Endodermal cell (in vitro differentiated cells): ENCODE measurements at regions not wholly inside any gene's neighbourhood (a gene's known extent, or its start where the extent isn't known, plus 50 kb on each side); places are given as distances from the start of the nearest gene placed in this dataset.

ENCODE experiments used
- DNase-seq: peaks from one replicate; pipeline ENCODE4 v3.0.0-alpha.2; 2017
- H3K27ac ChIP-seq: 2 replicates; pipeline ENCODE4 v1.5.1; 2013; ENCODE audit warnings: mild to moderate bottlenecking, low read depth, low read length, moderate library complexity
- H3K27me3 ChIP-seq: 2 replicates; pipeline ENCODE4 v1.6.1; 2013; ENCODE audit warnings: mild to moderate bottlenecking, low read length, moderate library complexity; ENCODE audit not compliant: insufficient read depth, control insufficient read depth, poor library complexity, severe bottlenecking
- H3K36me3 ChIP-seq: 2 replicates; pipeline ENCODE4 v1.7.0; 2013; ENCODE audit warnings: mild to moderate bottlenecking, low read length, moderate library complexity; ENCODE audit not compliant: control insufficient read depth, insufficient read depth
- H3K4me1 ChIP-seq: one replicate; pipeline ENCODE4 v1.7.0; 2013; ENCODE audit warnings: low read length; ENCODE audit not compliant: control insufficient read depth, insufficient read depth
- H3K4me3 ChIP-seq: 2 replicates; pipeline ENCODE4 v1.5.1; 2013; ENCODE audit warnings: mild to moderate bottlenecking, low read length, moderate library complexity
- H3K9ac ChIP-seq: 2 replicates; pipeline ENCODE4 v1.6.1; 2013; ENCODE audit warnings: mild to moderate bottlenecking, low read length, moderate library complexity; ENCODE audit not compliant: poor library complexity, severe bottlenecking; ENCODE audit errors: extremely low read depth
- H3K9me3 ChIP-seq: 2 replicates; pipeline ENCODE4 v1.6.1; 2013; ENCODE audit warnings: mild to moderate bottlenecking, low read length, moderate library complexity; ENCODE audit not compliant: control insufficient read depth
- H3K27ac Mint-ChIP-seq: 2 replicates; pipeline ENCODE4 v1.8.0; 2020; ENCODE audit warnings: mixed read lengths
- H3K27me3 Mint-ChIP-seq: 2 replicates; pipeline ENCODE4 v1.8.0; 2021; ENCODE audit warnings: mild to moderate bottlenecking, mixed read lengths; ENCODE audit not compliant: insufficient read depth
- H3K36me3 Mint-ChIP-seq: 2 replicates; pipeline ENCODE4 v1.8.0; 2020; ENCODE audit warnings: low read depth, mixed read lengths
- H3K4me1 Mint-ChIP-seq: 2 replicates; pipeline ENCODE4 v1.8.0; 2020; ENCODE audit warnings: mixed read lengths
- H3K4me3 Mint-ChIP-seq: 2 replicates; pipeline ENCODE4 v1.8.0; 2020; ENCODE audit warnings: mild to moderate bottlenecking, moderate library complexity, mixed read lengths
- H3K9me3 Mint-ChIP-seq: 2 replicates; pipeline ENCODE4 v1.8.0; 2020; ENCODE audit warnings: mild to moderate bottlenecking, mixed read lengths
- WGBS, 2 experiments: methylation state at CpG; one replicate each; pipeline versions ENCODE4 v1.1.5 to v1.1.7; 2013; ENCODE audit warnings: missing lambda C conversion rate in 2 of 2, mixed read lengths in 1 of 2; ENCODE audit not compliant: insufficient coverage in 1 of 2, insufficient read length in 1 of 2; 5-methylcytosine and 5-hydroxymethylcytosine counted together
- TF ChIP-seq, protein P1 (sequence below): fragments of 200-600 bp; sonication (generic); conservative IDR thresholded peaks from 2 replicates; pipeline ENCODE4 v1.5.0; 2021; ENCODE audit warnings: antibody characterized with exemption, mild to moderate bottlenecking

- no peaks in the 10 kb centered on the region for H3K27me3 Mint-ChIP-seq
- no peak overlapping the region for H3K27ac ChIP-seq
- H3K27me3 ChIP-seq, result no peaks in the 10 kb centered on the region
- TF ChIP-seq, protein P1, sequence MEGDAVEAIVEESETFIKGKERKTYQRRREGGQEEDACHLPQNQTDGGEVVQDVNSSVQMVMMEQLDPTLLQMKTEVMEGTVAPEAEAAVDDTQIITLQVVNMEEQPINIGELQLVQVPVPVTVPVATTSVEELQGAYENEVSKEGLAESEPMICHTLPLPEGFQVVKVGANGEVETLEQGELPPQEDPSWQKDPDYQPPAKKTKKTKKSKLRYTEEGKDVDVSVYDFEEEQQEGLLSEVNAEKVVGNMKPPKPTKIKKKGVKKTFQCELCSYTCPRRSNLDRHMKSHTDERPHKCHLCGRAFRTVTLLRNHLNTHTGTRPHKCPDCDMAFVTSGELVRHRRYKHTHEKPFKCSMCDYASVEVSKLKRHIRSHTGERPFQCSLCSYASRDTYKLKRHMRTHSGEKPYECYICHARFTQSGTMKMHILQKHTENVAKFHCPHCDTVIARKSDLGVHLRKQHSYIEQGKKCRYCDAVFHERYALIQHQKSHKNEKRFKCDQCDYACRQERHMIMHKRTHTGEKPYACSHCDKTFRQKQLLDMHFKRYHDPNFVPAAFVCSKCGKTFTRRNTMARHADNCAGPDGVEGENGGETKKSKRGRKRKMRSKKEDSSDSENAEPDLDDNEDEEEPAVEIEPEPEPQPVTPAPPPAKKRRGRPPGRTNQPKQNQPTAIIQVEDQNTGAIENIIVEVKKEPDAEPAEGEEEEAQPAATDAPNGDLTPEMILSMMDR, result no peak
- no peak overlapping the region for H3K27ac Mint-ChIP-seq
- peaks cover 7% of the 10 kb centered on the region for H3K4me1 ChIP-seq
- H3K36me3 Mint-ChIP-seq, result no peaks in the 10 kb centered on the region
- no peak overlapping the region for H3K9ac ChIP-seq
- DNase-seq, result no peak
- no peaks in the 10 kb centered on the region for H3K9me3 Mint-ChIP-seq
- H3K4me3 Mint-ChIP-seq, result no peak overlapping the region
- H3K4me3 ChIP-seq, result no peak overlapping the region
- H3K36me3 ChIP-seq, result no peaks in the 10 kb centered on the region
- peaks cover 14% of the 10 kb centered on the region for H3K4me1 Mint-ChIP-seq
- H3K9me3 ChIP-seq, result no peaks in the 10 kb centered on the region
- WGBS, 2 experiments, result 100% methylated on average over 1 of the region's 1 CpG
Measured at GRCh38 chr13:58592786-58593185, 961.2 kb downstream of the PCDH17 start.

DNA sequence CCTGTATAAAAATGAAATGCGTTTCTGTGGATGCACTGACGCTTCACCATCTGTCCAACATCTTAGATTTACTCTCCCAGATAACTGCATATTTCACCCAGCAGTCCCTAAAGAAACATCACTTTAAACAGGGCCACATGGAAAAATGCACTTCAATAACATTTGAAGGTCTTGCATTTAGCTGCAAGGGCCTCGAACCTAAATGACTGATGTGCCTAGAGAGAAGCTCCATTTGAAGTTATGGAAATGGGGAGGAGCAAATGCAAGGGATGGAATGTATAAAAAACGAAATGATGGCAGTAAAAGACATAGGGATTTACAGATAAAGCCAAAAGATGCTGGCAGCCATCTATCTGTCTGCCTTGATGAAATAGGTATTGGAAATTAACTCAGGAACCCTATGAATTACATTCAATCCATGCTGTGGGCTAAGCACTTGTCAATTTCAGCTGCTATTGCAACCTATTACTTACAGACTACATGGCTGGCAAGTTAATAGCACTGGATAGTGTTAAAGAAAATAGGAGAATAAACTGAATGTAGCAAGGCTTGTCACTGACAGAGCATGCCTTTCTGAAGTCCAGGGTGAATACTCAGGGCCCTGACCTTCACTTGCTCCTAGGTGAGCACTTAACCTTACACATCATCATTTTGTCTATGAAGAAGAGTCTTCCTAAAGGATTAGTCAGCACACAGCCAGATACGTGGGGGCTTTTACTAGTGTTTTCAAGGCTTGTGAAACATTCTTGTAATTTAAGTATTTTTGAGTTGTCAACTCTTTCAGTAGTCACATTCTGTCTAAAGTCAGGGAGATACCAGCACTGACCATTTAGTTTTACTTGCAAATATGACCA is 963.4 kb downstream of the PCDH17 start:
- Mint-ChIP-seq H3K27me3 (no peaks in the 10 kb centered on the region), H3K27ac (no peak overlapping the region), H3K4me1 (peaks cover 17% of the 10 kb centered on the region), H3K4me3 (no peak overlapping the region), H3K36me3 (no peaks in the 10 kb centered on the region), H3K9me3 (no peaks in the 10 kb centered on the region)
- TF ChIP-seq, protein P1, result no peak
- Histone ChIP-seq H3K36me3 (no peaks in the 10 kb centered on the region), H3K9me3 (no peaks in the 10 kb centered on the region), H3K27ac (no peak overlapping the region), H3K27me3 (no peaks in the 10 kb centered on the region), H3K9ac (no peak overlapping the region), H3K4me3 (no peak overlapping the region), H3K4me1 (peaks cover 9% of the 10 kb centered on the region)
- no peak for DNase-seq
- 60 to 76% methylated on average over 3 to 5 of the region's 5 CpGs for WGBS, 2 experiments

DNA sequence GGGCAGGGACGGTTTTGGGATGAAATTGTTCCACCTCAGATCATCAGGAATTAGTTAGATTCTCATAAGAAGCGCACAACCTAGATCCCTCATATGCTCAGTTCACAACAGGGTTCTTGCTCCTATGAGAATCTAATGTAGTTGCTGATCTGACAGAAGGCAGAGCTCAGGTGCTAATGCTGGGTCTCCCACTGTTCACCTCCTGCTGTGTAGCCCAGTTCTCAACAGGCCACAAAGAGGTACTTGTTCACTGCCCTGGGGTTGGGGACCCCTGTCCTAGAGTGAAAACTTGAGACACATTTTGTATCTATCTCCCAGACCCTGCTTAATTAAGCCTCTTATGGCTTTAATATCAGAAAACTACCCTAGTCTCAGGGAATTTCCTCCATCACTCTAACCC is 966.0 kb downstream of the PCDH17 start:
- Histone ChIP-seq H3K4me1 (peaks cover 9% of the 10 kb centered on the region), H3K27me3 (no peaks in the 10 kb centered on the region), H3K36me3 (no peaks in the 10 kb centered on the region), H3K9me3 (no peaks in the 10 kb centered on the region), H3K9ac (no peak overlapping the region), H3K27ac (no peak overlapping the region), H3K4me3 (no peak overlapping the region)
- Mint-ChIP-seq H3K4me1 (peaks cover 33% of the 10 kb centered on the region), H3K9me3 (no peaks in the 10 kb centered on the region), H3K27me3 (no peaks in the 10 kb centered on the region), H3K36me3 (no peaks in the 10 kb centered on the region), H3K27ac (no peak overlapping the region), H3K4me3 (no peak overlapping the region)
- DNase-seq, result no peak
- TF ChIP-seq, protein P1, result no peak
- WGBS, 2 experiments, result 95 to 100% methylated on average over 2 of the region's 2 CpGs
